ENCODE measurements at regions not wholly inside any gene's neighbourhood (a gene's known extent, or its start where the extent isn't known, plus 50 kb on each side); places are given as distances from the start of the nearest gene placed in this dataset.

DNA sequence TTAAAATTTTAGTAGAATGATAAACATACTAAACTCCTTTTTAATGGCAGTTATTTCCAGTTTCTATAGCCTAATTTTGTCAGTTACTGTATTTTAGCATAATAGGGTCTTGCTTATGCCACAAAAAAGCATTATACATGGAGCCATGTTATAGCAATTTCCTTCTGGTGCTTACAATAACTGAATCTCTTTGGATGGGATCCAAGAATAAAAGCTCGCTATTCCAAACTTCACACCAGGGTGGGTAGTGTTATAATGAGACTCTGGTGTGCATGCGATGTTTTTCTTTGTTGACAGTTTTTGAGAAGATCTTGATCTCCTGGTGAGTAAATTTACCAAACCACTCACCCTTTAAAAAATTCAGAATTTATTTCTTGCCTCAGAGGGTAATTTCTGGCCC lies 90.4 kb upstream of the CCDC91 start:
- ChIA-PET CTCF (interaction anchor here (1.0 kb wide), 1 partner anchor 367 kb away, joined by 4 read pairs; no protein-coding TSS in a partner anchor), POLR2A (no interaction called here)
- DNase-seq (ENCODE audit: extremely low spot score) = no peak
- TF ChIP-seq CTCF (IDR thresholded peaks at IDR 0.05; ENCODE audit: control extremely low read depth, extremely low read depth, low read depth, missing control alignments) = no peak

- no peak for DNase-seq (ENCODE audit: extremely low spot score)
- ChIA-PET CTCF (no interaction called here), POLR2A (no interaction called here)
- TF ChIP-seq CTCF (IDR thresholded peaks at IDR 0.05; ENCODE audit: control extremely low read depth, extremely low read depth, low read depth, missing control alignments) = no peak
Observed at GRCh38 chr12:28100717-28101116, 89.5 kb upstream of the CCDC91 start.

- no peak for TF ChIP-seq CTCF (IDR thresholded peaks at IDR 0.05; ENCODE audit: control extremely low read depth, extremely low read depth, low read depth, missing control alignments)
- no peak for DNase-seq (ENCODE audit: extremely low spot score)
- ChIA-PET POLR2A (no interaction called here), CTCF (no interaction called here)
Observed at GRCh38 chr12:28104316-28104715, 85.9 kb upstream of the CCDC91 start.

DNA sequence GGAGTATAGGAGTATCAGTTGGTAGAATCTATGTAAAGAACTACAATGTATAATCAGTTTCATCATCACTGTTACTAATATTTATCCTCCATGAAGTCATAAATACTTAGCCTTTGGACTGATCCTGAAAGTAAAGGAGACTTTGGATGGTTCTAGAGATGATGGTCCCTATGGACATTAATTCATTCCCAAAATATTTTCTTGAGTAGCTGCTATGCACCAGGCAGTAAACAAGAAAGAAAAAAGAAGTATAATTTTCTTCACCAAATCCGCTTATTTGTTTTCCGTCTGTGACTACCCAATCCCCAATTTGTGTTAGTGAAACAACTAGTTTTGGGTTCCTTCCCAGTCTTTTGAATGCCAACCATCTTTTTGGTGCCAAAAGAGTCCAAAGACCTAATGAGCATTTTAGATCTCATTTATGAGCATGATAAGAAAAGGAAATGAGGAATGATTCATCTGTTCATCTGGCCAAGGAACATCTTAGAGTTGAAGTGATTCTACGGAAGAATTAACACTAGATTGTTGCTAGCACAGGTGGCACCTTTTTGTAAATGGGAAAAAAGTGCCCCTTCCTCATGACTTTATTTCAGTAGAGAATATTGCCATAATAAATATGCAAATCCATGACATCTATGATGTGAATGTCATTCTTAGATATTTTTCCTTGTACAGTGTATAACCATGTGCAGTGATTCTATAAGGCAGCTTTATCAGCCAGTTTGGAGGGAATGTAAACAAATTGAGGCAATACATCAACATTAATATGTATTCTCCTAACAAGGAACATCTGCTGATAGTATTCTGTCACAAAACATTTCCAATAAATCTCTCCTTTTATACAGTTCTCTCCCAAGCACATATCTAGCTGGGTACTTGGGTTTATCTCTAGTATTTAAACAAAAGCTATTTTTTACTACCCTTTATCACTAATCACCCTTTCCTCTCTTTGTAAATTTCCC lies 85.1 kb upstream of the CCDC91 start:
- no peak for TF ChIP-seq CTCF (IDR thresholded peaks at IDR 0.05; ENCODE audit: control extremely low read depth, extremely low read depth, low read depth, missing control alignments)
- POLR2A ChIA-PET = no interaction called here
- CTCF ChIA-PET = no interaction called here
- no peak for DNase-seq (ENCODE audit: extremely low spot score)

DNA sequence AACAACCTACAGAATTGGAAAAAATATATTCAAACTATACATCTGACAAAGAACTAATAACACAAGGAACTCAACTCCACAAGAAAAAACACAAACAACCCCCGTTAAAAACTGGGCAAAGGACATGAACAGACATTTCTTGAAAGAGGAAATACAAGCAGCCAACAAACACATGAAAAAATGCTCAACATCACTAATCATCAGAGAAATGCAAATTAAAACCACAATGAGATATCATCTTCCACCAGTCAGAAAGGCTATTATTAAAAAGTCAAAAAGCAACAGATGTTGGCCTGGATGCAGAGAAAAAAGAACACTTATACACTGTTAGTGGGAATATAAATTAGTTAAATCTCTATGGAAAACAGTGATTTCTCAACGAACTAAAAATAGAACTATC lies 82.6 kb upstream of the CCDC91 start:
- CTCF ChIA-PET = interaction anchor here (2.2 kb wide), 1 partner anchor 12 kb away, joined by 5 read pairs; no protein-coding TSS in a partner anchor
- no peak for TF ChIP-seq CTCF (IDR thresholded peaks at IDR 0.05; ENCODE audit: control extremely low read depth, extremely low read depth, low read depth, missing control alignments)
- no peak for DNase-seq (ENCODE audit: extremely low spot score)
- POLR2A ChIA-PET = no interaction called here

- ChIA-PET POLR2A (no interaction called here), CTCF (interaction anchor here (1.0 to 2.2 kb wide), 2 partner anchors 11 to 28 kb away, joined by 3 to 5 read pairs; no protein-coding TSS in a partner anchor)
- TF ChIP-seq CTCF (IDR thresholded peaks at IDR 0.05; ENCODE audit: control extremely low read depth, extremely low read depth, low read depth, missing control alignments) = no peak
- DNase-seq (ENCODE audit: extremely low spot score) = no peak
Observed at GRCh38 chr12:28108599-28108998, 81.7 kb upstream of the CCDC91 start.
